ENCODE measurements at regions not wholly inside any gene's neighbourhood (a gene's known extent, or its start where the extent isn't known, plus 50 kb on each side); places are given as distances from the start of the nearest gene placed in this dataset.

DNA sequence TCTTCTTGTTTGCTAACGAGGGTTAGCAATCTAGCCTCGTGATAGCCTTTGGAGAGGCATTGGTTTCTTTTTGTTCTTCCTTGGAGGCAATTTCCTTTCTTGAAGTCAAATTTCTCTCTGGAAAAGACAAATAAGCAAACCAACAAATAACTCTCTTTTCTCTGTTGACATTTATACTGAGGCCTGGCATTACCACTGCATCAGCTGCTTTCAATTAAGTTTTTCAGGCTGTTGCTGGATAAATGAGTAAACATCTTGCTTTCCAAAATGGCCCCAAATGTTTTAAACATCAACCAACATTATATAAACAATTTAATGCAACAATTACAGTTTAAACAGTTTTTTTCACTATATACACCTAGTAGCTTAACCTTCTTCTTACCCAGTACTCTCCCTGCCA is 264.4 kb downstream of the HTR1A start:
- no peak for TF ChIP-seq POLR2A (IDR thresholded peaks at IDR 0.05; ENCODE audit: low read length)
- TF ChIP-seq GATA1 (IDR thresholded peaks at IDR 0.05; ENCODE audit: low read depth, low read length) = no peak
